ENCODE measurements at regions not wholly inside any gene's neighbourhood (a gene's known extent, or its start where the extent isn't known, plus 50 kb on each side); places are given as distances from the start of the nearest gene placed in this dataset.
"Not testable (repeated sequence)": the region's sequence is repeated elsewhere in the genome, so short reads cannot be mapped to it uniquely, and the experiment has no call there.

DNA sequence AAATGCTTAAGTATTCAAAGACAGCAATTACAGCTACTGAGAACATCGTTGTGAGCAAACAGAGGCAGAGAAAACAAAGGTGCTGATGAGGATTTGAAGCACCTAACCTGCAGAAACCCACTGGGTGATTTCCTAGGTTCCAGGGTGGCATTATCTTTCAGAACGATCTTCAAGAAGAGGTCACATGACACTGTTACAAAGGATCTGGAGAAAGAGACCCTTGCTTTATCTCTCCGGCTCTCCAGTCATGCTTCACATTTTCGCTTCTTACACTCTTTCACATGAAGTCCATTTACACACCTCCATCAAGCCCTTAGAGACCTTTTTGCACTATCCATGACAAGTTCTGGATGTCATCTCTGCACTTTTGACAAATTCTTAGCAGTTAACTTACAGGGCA lies 70.8 kb downstream of the GOLGA8B start:
- WGBS, 2 donors = 50 to 64% methylated on average over 4 of the region's 4 CpGs
- DNase-seq = no peak
- TF ChIP-seq, protein P1, sequence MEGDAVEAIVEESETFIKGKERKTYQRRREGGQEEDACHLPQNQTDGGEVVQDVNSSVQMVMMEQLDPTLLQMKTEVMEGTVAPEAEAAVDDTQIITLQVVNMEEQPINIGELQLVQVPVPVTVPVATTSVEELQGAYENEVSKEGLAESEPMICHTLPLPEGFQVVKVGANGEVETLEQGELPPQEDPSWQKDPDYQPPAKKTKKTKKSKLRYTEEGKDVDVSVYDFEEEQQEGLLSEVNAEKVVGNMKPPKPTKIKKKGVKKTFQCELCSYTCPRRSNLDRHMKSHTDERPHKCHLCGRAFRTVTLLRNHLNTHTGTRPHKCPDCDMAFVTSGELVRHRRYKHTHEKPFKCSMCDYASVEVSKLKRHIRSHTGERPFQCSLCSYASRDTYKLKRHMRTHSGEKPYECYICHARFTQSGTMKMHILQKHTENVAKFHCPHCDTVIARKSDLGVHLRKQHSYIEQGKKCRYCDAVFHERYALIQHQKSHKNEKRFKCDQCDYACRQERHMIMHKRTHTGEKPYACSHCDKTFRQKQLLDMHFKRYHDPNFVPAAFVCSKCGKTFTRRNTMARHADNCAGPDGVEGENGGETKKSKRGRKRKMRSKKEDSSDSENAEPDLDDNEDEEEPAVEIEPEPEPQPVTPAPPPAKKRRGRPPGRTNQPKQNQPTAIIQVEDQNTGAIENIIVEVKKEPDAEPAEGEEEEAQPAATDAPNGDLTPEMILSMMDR (IDR thresholded peaks at IDR 0.05) = no peak
- no peak for TF ChIP-seq POLR2A (IDR thresholded peaks at IDR 0.05)

DNA sequence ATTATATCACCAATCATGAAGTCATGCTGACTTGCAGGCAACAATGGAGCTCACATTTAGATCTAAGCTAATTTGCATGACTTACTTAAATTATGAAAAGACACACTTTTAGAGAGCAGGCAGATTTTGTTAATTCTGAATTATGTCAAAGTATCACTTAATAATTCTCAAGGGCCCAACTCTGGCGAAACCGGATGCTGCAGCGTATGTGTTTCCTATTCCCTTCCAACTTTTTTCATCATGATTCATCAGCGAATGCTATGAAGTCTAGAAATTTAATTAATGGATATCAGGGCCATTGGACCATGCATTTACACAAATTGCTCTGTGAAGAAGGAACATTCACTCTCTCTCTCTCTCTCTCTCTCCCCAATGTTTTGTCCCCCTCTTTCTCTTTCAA lies 63.5 kb upstream of the GOLGA8A start:
- TF ChIP-seq, protein P1 (IDR thresholded peaks at IDR 0.05) = no peak
- no peak for TF ChIP-seq POLR2A (IDR thresholded peaks at IDR 0.05)
- H3K27ac ChIP-seq = no peak overlapping the region
- no peaks in the 10 kb centered on the region for H3K4me1 ChIP-seq
- WGBS, 2 donors = 79 to 89% methylated on average over 4 of the region's 4 CpGs
- H3K27me3 ChIP-seq = no peaks in the 10 kb centered on the region
- H3K36me3 ChIP-seq (ENCODE audit: low read depth, missing control alignments) = no peaks in the 10 kb centered on the region
- no peaks in the 10 kb centered on the region for H3K9me3 ChIP-seq
- intact Hi-C loops (cut with DNase I; ENCODE audit: low total_unique reads) = no loop called here
- no peak for DNase-seq
- H3K4me3 ChIP-seq = no peak overlapping the region

More for the DNA sequence above, 70.8 kb downstream of the GOLGA8B start:
- Histone ChIP-seq H3K9me3 (no peaks in the 10 kb centered on the region), H3K4me1 (peaks cover 11% of the 10 kb centered on the region), H3K27me3 (no peaks in the 10 kb centered on the region), H3K27ac (no peak overlapping the region), H3K4me3 (no peak overlapping the region), H3K36me3 (ENCODE audit: low read depth, missing control alignments) (no peaks in the 10 kb centered on the region)
- intact Hi-C loops (cut with DNase I; ENCODE audit: low total_unique reads) = no loop called here

DNA sequence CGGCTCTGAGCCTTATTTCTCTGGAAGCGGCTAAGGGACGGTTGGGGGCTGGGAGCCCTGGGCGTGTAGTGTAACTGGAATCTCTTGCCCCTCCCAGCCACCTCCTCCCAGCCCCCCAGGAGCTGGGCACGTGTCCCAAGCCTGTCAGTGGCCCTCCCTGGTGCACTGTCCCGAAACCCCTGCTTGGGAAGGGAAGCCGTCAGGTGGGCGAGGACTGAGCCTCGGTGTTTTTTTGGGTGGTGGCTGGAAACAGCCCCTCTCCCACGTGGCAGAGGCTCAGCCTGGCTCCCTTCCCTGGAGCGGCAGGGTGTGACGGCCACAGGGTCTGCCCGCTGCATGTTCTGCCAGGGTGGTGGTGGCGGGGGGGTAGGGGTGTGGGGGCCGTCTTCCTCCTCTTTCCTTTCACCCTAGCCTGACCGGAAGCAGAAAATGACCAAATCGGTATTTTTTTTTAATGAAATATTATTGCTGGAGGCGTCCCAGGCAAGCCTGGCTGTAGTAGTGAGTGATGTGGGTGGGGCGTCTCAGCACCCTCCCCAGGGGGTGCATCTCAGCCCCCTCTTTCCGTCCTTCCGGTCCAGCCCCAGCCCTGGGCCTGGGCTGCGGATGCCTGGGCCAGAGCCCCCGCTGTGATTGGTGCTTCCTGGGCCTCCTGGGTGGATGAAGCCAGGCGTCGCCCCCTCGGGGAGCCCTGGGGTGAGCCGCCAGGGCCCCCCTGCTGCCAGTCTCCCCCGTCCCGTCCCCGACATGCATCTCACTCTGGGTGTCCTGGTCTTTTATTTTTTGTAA lies 58.8 kb upstream of the GOLGA8A start:
- H3K9me3 ChIP-seq = no peaks in the 10 kb centered on the region
- no peak for DNase-seq
- no peaks in the 10 kb centered on the region for H3K4me1 ChIP-seq
- WGBS, 2 donors = 20 to 29% methylated on average over 21 to 30 of the region's 30 CpGs
- H3K27me3 ChIP-seq = no peaks in the 10 kb centered on the region
- intact Hi-C loops (cut with DNase I; ENCODE audit: low total_unique reads) = no loop called here
- peak overlapping the region in 1 of 2 donors; percentile 42 for H3K4me3 ChIP-seq
- no peak for TF ChIP-seq POLR2A (IDR thresholded peaks at IDR 0.05)
- TF ChIP-seq, protein P1 (IDR thresholded peaks at IDR 0.05) = no peak
- no peaks in the 10 kb centered on the region for H3K36me3 ChIP-seq (ENCODE audit: low read depth, missing control alignments)
- H3K27ac ChIP-seq = no peak overlapping the region

DNA sequence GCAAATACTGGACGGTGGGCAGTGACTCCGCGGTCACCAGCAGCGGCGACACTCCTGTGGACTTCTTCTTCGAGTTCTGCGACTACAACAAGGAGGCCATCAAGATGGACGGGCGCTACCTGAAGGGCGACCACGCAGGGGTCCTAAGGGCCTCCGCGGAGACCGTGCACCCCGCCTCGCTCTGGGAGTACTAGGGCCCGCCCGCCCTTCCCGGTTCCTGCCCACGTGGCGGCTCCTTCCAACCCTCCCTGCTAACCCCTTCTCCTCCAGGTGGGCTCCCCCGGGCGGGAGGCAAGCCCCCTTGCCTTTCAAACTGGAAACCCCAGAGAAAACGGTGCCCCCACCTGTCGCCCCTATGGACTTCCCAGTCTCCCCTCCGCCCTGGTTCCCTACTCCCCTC lies 58.1 kb upstream of the GOLGA8A start:
- H3K4me1 ChIP-seq; H3K27ac ChIP-seq; intact Hi-C loops (cut with DNase I; ENCODE audit: low total_unique reads); DNase-seq; H3K27me3 ChIP-seq; H3K36me3 ChIP-seq (ENCODE audit: low read depth, missing control alignments); H3K9me3 ChIP-seq: not testable (repeated sequence)
- 3 to 12% methylated on average over 6 to 26 of the region's 26 CpGs for WGBS, 2 donors
- peak overlapping the region in 1 of 2 donors; percentile 42 for H3K4me3 ChIP-seq

DNA sequence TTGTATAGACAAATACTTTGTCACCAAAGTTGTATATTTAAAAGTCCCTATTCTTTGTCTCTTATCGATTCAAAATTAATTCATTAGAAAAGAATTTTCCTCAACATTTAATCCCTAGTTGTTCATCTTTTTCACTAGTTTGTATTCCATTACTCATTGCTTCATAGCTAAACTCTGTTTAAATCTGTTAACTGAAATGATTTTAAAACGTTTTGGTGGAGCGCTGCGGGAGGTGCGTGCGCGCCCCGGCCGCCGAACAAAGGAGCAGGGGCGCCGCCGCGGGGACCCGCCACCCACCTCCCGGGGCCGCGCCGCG lies 56.4 kb upstream of the GOLGA8A start:
- Histone ChIP-seq H3K27ac (no peak overlapping the region), H3K9me3 (no peaks in the 10 kb centered on the region), H3K4me3 (peak overlapping the region; percentile 37 to 42), H3K4me1 (no peaks in the 10 kb centered on the region), H3K36me3 (ENCODE audit: low read depth, missing control alignments) (no peaks in the 10 kb centered on the region), H3K27me3 (no peaks in the 10 kb centered on the region)
- no peak for TF ChIP-seq POLR2A (IDR thresholded peaks at IDR 0.05)
- TF ChIP-seq, protein P1 (IDR thresholded peaks at IDR 0.05) = no peak
- no peak for DNase-seq
- intact Hi-C loops (cut with DNase I; ENCODE audit: low total_unique reads) = no loop called here
- WGBS, 2 donors = 25 to 26% methylated on average over 20 of the region's 20 CpGs
